ENCODE measurements at regions not wholly inside any gene's neighbourhood (a gene's known extent, or its start where the extent isn't known, plus 50 kb on each side); places are given as distances from the start of the nearest gene placed in this dataset.

- TF ChIP-seq, protein P1, sequence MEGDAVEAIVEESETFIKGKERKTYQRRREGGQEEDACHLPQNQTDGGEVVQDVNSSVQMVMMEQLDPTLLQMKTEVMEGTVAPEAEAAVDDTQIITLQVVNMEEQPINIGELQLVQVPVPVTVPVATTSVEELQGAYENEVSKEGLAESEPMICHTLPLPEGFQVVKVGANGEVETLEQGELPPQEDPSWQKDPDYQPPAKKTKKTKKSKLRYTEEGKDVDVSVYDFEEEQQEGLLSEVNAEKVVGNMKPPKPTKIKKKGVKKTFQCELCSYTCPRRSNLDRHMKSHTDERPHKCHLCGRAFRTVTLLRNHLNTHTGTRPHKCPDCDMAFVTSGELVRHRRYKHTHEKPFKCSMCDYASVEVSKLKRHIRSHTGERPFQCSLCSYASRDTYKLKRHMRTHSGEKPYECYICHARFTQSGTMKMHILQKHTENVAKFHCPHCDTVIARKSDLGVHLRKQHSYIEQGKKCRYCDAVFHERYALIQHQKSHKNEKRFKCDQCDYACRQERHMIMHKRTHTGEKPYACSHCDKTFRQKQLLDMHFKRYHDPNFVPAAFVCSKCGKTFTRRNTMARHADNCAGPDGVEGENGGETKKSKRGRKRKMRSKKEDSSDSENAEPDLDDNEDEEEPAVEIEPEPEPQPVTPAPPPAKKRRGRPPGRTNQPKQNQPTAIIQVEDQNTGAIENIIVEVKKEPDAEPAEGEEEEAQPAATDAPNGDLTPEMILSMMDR (IDR thresholded peaks at IDR 0.05) = no peak
- TF ChIP-seq POLR2A (IDR thresholded peaks at IDR 0.05) = no peak
These were observed 660.7 kb downstream of the SMARCA1 start for GRCh38 chrX:128862557-128862956.

Data from heart left ventricle (tissue), 13 donors.